HG02973 (cell line): ENCODE measurements at regions not wholly inside any gene's neighbourhood (a gene's known extent, or its start where the extent isn't known, plus 50 kb on each side); places are given as distances from the start of the nearest gene placed in this dataset.
A peak's percentile ranks its signal among the peaks of the same experiment; 100 is the strongest.

Experiments
- ATAC-seq: cut with Tn5 transposase; IDR thresholded peaks from one replicate; pipeline ENCODE4 v1.9.1; 2021; ENCODE audit warnings: moderate library complexity; ENCODE audit not compliant: unreplicated experiment

- no peak for ATAC-seq
Measured at GRCh38 chr6:79864421-79864820, 82.9 kb downstream of the ELOVL4 start.

DNA sequence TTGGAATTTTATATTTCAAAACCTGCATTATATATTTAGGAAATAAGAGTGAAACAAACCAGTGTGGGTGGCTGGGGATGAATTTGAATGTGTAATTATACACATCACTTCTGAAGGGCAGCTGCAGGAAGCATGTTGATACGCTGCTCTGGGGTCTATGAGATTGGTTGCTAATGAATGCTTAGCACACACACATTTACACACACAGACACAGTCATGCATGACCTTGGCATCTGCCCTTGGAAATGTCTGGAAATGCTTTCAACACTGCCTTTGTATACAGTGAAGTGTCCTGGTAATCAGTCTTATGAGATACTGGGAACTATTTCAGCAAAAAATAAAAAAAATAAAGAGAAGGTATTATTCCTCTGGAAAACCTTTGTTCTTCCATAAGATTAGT is 83.4 kb downstream of the ELOVL4 start:
- no peak for ATAC-seq

- no peak for ATAC-seq
Measured at GRCh38 chr6:79863566-79863965, 83.8 kb downstream of the ELOVL4 start.

DNA sequence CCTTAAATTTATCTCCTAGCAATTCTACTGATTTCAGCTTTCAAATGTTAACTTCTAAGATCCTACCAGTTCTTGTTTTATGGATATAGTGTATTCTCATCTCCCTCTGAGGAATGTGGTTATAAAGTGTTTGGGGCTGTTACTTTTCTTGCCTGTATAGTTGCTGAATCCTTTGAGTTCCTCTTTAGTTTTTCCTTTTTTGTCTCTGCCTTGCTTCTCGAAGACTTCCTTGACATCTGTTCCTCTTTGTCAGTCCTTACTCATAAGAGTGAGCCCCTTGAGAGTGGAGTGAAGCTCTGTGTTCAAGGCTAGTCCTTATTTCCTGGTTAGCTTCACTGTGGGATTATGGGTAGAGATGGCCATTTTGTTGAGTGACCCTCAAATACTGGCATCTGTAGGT is 84.6 kb downstream of the ELOVL4 start:
- no peak for ATAC-seq

- no peak for ATAC-seq
Measured at GRCh38 chr6:79862126-79862525, 85.2 kb downstream of the ELOVL4 start.

DNA sequence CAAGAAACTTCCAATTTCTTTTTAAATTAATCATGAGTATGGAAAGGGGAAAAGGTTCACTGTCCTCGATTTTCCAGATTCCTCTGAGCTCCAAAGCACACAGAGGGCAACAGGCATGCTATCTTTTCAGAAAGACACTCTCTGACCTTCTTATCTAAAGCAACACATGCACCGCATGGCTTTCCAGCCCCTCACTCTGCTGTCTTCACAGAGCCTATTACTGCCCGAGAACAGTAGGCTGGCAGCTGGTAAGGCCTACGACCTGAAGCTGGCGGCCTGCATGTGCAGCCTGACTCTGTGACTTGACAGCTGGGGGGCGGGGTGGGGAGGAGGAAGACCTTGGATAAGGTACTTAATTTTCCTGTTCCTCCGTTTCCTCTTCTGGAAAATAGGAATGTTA is 86.3 kb downstream of the ELOVL4 start:
- no peak for ATAC-seq

DNA sequence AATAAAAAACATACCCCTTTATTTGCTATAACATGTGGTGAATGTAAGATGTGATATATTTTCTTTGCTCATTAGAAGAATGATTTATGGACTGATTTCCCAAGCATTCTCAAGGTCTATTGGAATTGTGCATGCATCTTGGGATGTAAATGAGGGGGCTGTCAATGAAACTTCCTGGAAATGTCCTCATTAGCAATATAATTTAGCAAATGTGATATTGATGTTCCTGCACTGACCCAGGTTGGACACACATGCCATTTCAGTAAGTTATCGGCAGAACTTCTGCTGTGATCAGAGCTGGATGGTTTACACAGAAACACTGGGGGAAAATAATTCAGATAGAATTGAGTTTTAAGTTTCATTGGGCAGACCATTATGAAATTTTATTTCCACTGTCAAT is 99.9 kb downstream of the ELOVL4 start:
- no peak for ATAC-seq

DNA sequence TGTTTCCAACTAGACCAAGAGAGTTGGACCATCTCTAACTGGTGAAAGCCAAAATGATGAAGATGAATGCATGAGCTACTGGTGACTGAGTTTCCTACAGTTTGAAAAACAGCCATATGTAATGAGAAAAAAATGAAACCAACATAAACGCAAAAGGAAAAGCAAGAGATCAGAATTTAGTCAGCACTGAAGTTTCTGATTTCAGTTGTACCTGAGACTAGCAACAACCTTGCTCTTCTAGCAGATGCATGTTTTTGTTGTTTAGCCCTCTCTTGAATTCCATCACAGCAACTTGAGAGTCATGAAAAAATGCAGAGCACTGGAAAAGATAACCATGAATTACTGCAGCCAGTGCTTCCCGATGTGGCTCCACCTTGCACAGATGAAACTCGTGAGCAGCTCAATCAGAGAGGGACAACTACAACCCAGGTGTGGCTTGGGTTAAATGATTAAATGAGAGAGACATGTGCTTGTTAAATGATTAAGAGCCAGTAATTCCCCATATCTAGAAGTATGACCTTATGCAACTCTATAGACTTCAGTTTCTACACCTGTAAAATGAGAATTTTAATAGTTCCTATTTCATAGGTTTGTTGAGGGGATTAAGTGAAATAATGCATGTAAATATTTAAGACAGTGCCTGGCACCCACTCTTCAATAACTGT is 104.8 kb downstream of the ELOVL4 start:
- peak; percentile 61 for ATAC-seq

DNA sequence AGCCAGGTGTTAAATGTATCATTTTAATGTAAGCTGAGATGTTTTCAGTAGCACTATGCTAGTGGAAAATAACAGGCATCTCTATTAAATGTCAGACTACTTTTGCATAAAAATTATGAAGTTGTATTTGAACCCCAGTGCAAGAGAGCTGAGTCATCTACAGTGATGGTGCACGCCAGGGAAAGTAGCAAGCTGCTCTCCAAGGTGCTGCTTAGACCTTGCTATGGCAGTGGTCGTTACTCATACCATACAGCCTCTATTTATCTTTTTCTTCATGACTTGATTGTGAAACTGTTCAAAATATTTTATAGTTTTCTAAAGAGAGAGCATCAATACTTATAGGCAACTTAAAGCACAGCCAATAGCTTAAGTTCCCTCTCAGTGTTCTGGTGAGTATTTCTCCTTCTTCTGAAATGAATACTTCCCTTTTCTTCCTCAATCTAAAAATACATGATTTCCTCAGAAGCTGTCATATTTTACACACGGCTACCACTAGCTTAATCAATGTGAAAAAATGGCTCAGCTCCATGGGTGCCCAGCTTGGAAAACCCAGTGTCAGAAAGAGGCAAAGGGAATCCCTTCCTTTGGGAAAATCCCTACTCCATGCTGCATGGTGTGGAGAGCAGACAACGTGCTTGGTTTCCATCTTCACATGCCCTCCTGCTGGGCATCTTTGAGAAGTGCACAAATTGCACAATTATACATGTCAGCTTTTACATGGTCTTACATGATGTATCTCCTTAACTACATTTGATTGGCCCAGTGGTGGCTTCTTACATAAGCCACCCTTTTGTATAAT is 105.6 kb downstream of the ELOVL4 start:
- ATAC-seq: peak; percentile 42

GRCh38 chr6:79838851-79839250 is 108.5 kb downstream of the ELOVL4 start:
- ATAC-seq: no peak

- no peak for ATAC-seq
Measured at GRCh38 chr6:79833964-79834284, 113.4 kb downstream of the ELOVL4 start.

- ATAC-seq: no peak
Measured at GRCh38 chr6:79833264-79833963, 113.9 kb downstream of the ELOVL4 start.

DNA sequence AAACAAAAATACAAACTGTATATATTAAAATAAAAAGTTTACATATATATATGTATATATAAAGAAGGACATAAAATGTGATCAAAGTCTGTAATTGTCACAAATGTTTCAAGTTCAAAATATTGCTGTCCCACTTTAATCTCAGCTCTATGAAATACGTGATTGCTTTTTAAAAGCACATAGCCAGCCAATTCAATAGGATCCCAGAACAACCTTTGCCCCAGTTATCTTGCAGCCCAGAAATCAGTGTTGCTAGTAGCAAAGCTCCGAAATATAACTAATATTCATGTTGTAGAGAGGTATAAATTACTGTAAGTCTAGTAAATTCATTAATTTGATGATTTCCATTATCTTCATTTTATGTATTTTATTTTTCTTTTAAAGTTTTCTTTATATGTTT is 114.6 kb downstream of the ELOVL4 start:
- no peak for ATAC-seq

DNA sequence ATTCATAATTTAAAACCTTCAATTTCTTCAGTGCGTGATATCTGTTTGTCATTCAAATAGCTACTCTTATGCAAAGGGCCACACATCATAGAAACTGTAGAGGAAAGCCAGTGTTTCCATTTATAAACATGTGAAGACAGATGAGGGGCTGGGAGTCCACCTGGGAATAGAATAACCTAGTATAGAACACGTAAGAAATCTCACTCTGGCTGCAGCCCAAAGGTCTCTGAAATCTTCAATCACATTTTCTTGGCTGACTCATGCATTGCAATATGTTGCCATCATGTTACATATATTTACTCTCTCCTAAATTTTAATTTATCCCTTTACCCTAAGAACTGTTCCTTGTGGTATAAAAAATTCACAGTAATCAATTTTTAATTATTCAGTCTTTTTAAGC is 123.2 kb downstream of the ELOVL4 start:
- ATAC-seq: no peak

DNA sequence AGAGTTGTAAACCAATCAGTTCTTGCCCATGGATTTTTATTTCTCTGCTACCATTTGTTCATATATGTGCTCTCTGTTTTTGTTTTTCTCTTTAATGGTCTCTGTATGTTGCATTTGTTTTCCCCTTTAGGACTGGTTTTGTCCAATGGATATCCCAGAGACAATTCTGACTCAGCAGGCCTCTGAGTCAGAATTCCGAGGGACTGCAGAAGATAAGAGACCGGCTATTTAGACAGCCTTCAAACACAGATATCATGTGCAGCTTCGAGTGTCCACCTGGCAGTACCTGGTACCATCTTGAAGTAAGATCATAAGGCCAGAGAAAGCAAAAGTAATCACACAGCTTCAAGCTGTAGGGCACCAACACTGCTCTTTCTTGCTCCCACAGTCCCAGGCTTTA is 125.5 kb downstream of the ELOVL4 start:
- no peak for ATAC-seq

- ATAC-seq: no peak
Measured at GRCh38 chr6:79818471-79818870, 128.9 kb downstream of the ELOVL4 start.

DNA sequence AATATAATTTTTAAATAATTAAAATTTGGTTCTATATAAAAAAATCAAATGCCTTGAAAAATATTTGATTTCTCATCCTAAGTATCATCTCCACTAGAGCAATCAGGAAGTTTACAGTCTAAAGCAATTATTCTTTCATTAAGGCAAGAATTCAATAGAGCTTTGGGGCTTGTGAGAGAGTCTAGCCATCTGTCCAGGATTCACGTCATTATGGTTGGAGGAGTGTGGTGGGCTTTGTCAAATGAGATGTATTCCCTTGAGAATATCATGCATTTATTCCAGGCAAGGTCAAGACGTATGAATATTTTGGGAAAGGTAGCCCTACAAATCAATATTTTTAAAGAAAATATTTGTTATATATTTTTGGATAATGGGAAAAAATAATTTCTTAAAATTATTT is 132.4 kb downstream of the ELOVL4 start:
- ATAC-seq: no peak

GRCh38 chr6:79813854-79814709 is 133.3 kb downstream of the ELOVL4 start:
- ATAC-seq: peak; percentile 91

- ATAC-seq: no peak
Measured at GRCh38 chr6:79813143-79813850, 134.1 kb downstream of the ELOVL4 start.

DNA sequence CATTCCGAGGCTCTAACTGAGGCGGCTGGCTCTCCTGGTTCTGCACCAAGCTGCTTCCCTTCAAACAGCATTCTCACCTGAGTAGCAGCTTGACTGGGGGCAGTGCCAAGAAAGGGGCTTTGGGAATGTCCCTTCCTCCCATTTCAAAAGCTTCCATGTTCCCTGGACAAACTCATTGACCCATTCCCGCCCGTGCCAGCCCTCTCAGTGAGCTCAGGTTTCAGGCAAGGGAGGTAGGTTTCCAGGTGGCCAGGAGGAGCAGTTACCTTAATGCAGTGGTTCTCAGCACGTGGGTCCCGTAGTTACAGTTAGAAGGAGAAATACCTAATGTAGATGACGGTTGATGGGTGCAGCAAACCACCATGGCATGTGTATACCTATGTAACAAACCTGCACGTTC is 135.2 kb downstream of the ELOVL4 start:
- no peak for ATAC-seq

DNA sequence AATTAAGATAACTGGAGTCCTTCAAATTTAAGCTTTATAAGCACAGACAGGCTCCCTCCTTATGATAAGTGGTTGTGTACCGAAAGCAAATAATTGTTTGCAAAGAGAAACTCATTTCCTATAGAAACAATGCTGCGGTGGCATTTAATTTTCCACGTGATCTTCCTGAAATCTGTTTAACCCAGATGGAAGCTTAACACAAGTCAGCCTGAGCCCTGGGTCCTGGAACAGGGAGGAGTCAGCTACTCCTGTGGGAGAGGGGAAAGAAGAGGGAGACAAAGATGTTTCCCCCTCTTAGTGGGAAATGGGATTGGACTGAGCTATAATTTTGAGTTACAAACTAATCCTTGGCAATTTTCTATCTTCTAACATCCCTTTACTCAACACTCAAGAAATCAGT is 136.5 kb downstream of the ELOVL4 start:
- no peak for ATAC-seq
